WTC11 (cell line): ENCODE measurements at regions not wholly inside any gene's neighbourhood (a gene's known extent, or its start where the extent isn't known, plus 50 kb on each side); places are given as distances from the start of the nearest gene placed in this dataset.

Experiments used
- ATAC-seq: fragments of 200-7000 bp; cut with Tn5 transposase; 2 replicates; pipeline ENCODE4 v1.10.0; 2021; ENCODE audit warnings: mild to moderate bottlenecking, moderate library complexity
- CTCF ChIA-PET: fragments of 300-600 bp; sonication (Branson Sonifier 250); formaldehyde crosslinking; loops from one replicate; lab custom pipeline; 2021; ENCODE audit warnings: antibody characterized with exemption; lab: Charles Lee
- POLR2A ChIA-PET: fragments of 350-600 bp; sonication (Branson Sonifier 250); formaldehyde crosslinking; loops from one replicate; lab custom pipeline; 2021; ENCODE audit warnings: antibody characterized with exemption; lab: Charles Lee
- DNase-seq: peaks from one replicate; pipeline ENCODE4 v3.0.0; 2021; ENCODE audit warnings: low spot score
- H3K27ac Mint-ChIP-seq: 2 replicates; pipeline ENCODE4 v1.8.0; 2021; ENCODE audit warnings: mixed read lengths
- H3K27me3 Mint-ChIP-seq: 2 replicates; pipeline ENCODE4 v1.8.0; 2021; ENCODE audit warnings: low read depth, mild to moderate bottlenecking, moderate library complexity, mixed read lengths
- H3K36me3 Mint-ChIP-seq: 2 replicates; pipeline ENCODE4 v1.8.0; 2021; ENCODE audit warnings: mixed read lengths
- H3K4me1 Mint-ChIP-seq: 2 replicates; pipeline ENCODE4 v1.8.0; 2022; ENCODE audit warnings: mixed read lengths
- H3K4me3 Mint-ChIP-seq: 2 replicates; pipeline ENCODE4 v1.8.0; 2021; ENCODE audit warnings: mild to moderate bottlenecking, moderate library complexity, mixed read lengths
- H3K9me3 Mint-ChIP-seq: 2 replicates; pipeline ENCODE4 v1.8.0; 2021; ENCODE audit warnings: mixed read lengths
- ARID4B ChIP-seq: sonication (generic); formaldehyde crosslinking; IDR thresholded peaks from 2 replicates; pipeline ENCODE4 v1.8.0; 2023; ENCODE audit warnings: missing genetic modification reagents, mild to moderate bottlenecking, borderline replicate concordance
- CREM ChIP-seq: sonication (generic); formaldehyde crosslinking; IDR thresholded peaks from 2 replicates; pipeline ENCODE4 v1.8.1; 2022; ENCODE audit warnings: mild to moderate bottlenecking, missing genetic modification reagents, moderate library complexity
- ERG ChIP-seq: fragments of 250-450 bp; sonication (Bioruptor Pico); IDR thresholded peaks from 2 replicates; pipeline ENCODE4 v1.8.0; 2021; ENCODE audit warnings: mild to moderate bottlenecking
- FOXK1 ChIP-seq: sonication (generic); formaldehyde crosslinking; IDR thresholded peaks from 2 replicates; pipeline ENCODE4 v1.8.0; 2022; ENCODE audit warnings: mild to moderate bottlenecking, moderate library complexity, missing genetic modification reagents
- HMGA2 ChIP-seq: fragments of 250-450 bp; sonication (Bioruptor Pico); IDR thresholded peaks from 2 replicates; pipeline ENCODE4 v1.4.0; 2021; ENCODE audit warnings: mild to moderate bottlenecking, moderate library complexity
- HMGXB4 ChIP-seq: sonication (generic); formaldehyde crosslinking; IDR thresholded peaks from 2 replicates; pipeline ENCODE4 v1.8.1; 2023; ENCODE audit warnings: mild to moderate bottlenecking, moderate library complexity, missing genetic modification reagents
- IRF1 ChIP-seq: sonication (generic); formaldehyde crosslinking; IDR thresholded peaks from 2 replicates; pipeline ENCODE4 v1.8.0; 2023; ENCODE audit warnings: missing genetic modification reagents
- MYBL2 ChIP-seq: sonication (generic); formaldehyde crosslinking; IDR thresholded peaks from 2 replicates; pipeline ENCODE4 v1.8.1; 2023; ENCODE audit warnings: mild to moderate bottlenecking, moderate library complexity, missing genetic modification reagents
- NFATC4 ChIP-seq: fragments of 250-450 bp; sonication (Bioruptor Pico); IDR thresholded peaks from 2 replicates; pipeline ENCODE4 v1.9.0; 2021; ENCODE audit warnings: mild to moderate bottlenecking
- NFYB ChIP-seq: sonication (generic); formaldehyde crosslinking; conservative IDR thresholded peaks from 2 replicates; pipeline ENCODE4 v1.8.0; 2022; ENCODE audit warnings: low read depth, missing genetic modification reagents
- NR2C2 ChIP-seq: sonication (generic); formaldehyde crosslinking; IDR thresholded peaks from 2 replicates; pipeline ENCODE4 v1.8.0; 2022; ENCODE audit warnings: mild to moderate bottlenecking, missing genetic modification reagents
- OVOL2 ChIP-seq: fragments of 250-450 bp; sonication (Bioruptor Pico); IDR thresholded peaks from 2 replicates; pipeline ENCODE4 v1.9.0; 2021; ENCODE audit warnings: mild to moderate bottlenecking, borderline replicate concordance
- PREB ChIP-seq: sonication (generic); formaldehyde crosslinking; IDR thresholded peaks from 2 replicates; pipeline ENCODE4 v1.8.1; 2022; ENCODE audit warnings: mild to moderate bottlenecking, missing genetic modification reagents, moderate library complexity, borderline replicate concordance
- RELA ChIP-seq: sonication (generic); formaldehyde crosslinking; IDR thresholded peaks from 2 replicates; pipeline ENCODE4 v1.8.1; 2022; ENCODE audit warnings: missing genetic modification reagents, mild to moderate bottlenecking, borderline replicate concordance
- TCF7 ChIP-seq: sonication (generic); formaldehyde crosslinking; IDR thresholded peaks from 2 replicates; pipeline ENCODE4 v1.8.0; 2022; ENCODE audit warnings: mild to moderate bottlenecking, low read depth, missing genetic modification reagents, moderate library complexity
- ZBTB21 ChIP-seq: sonication (generic); formaldehyde crosslinking; IDR thresholded peaks from 2 replicates; pipeline ENCODE4 v1.8.1; 2023; ENCODE audit warnings: mild to moderate bottlenecking, missing genetic modification reagents, borderline replicate concordance
- ZNF232 ChIP-seq: sonication (generic); formaldehyde crosslinking; IDR thresholded peaks from 2 replicates; pipeline ENCODE4 v1.8.0; 2022; ENCODE audit warnings: mild to moderate bottlenecking, missing genetic modification reagents
- TF ChIP-seq, protein P1 (sequence below): sonication (generic); formaldehyde crosslinking; IDR thresholded peaks from 2 replicates; pipeline ENCODE4 v1.8.0; 2022; ENCODE audit warnings: missing genetic modification reagents
- TF ChIP-seq, protein P2 (sequence below): sonication (generic); formaldehyde crosslinking; conservative IDR thresholded peaks from 2 replicates; pipeline ENCODE4 v1.8.1; 2022; ENCODE audit warnings: mild to moderate bottlenecking, missing genetic modification reagents

DNA sequence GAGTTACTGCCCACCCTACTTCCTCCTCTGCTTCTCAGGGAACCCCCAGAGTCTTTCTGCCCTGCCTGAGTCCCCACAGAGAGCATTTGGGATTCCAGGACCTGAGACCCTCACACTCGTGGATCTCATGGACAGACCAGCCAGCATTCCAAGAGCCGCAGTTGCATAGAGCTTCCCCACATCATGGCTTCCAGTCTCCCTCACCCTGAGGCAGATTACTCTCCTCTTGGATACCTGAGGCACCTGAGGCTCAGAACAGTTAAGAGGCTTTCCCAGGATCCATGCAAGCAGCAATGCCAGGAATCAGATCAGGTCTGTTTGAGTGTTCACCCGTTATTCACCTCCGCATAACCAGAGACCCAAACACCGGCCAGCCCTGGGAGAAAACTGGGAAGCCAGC, 102.2 kb downstream of the TRIM29 start:
- ChIA-PET POLR2A (no interaction called here), CTCF (interaction anchor here (1.2 kb wide), 1 partner anchor 24 kb away, joined by 3 read pairs; no protein-coding TSS in a partner anchor)
- DNase-seq (no peak), ATAC-seq (no peak)
- Mint-ChIP-seq H3K36me3 (peaks cover 20% of the 10 kb centered on the region), H3K9me3 (peaks cover 25% of the 10 kb centered on the region), H3K4me1 (peaks cover 19% of the 10 kb centered on the region), H3K4me3 (no peak overlapping the region), H3K27me3 (peaks cover 15% of the 10 kb centered on the region), H3K27ac (no peak overlapping the region)
- TF ChIP-seq ZNF232 (CRISPR knock-in tag) (no peak), ERG (CRISPR knock-in tag) (no peak), HMGXB4 (CRISPR knock-in tag) (no peak), OVOL2 (CRISPR knock-in tag) (no peak), FOXK1 (CRISPR knock-in tag) (no peak), PREB (no peak), ZBTB21 (no peak), NR2C2 (CRISPR knock-in tag) (no peak)
- TF ChIP-seq, protein P1, sequence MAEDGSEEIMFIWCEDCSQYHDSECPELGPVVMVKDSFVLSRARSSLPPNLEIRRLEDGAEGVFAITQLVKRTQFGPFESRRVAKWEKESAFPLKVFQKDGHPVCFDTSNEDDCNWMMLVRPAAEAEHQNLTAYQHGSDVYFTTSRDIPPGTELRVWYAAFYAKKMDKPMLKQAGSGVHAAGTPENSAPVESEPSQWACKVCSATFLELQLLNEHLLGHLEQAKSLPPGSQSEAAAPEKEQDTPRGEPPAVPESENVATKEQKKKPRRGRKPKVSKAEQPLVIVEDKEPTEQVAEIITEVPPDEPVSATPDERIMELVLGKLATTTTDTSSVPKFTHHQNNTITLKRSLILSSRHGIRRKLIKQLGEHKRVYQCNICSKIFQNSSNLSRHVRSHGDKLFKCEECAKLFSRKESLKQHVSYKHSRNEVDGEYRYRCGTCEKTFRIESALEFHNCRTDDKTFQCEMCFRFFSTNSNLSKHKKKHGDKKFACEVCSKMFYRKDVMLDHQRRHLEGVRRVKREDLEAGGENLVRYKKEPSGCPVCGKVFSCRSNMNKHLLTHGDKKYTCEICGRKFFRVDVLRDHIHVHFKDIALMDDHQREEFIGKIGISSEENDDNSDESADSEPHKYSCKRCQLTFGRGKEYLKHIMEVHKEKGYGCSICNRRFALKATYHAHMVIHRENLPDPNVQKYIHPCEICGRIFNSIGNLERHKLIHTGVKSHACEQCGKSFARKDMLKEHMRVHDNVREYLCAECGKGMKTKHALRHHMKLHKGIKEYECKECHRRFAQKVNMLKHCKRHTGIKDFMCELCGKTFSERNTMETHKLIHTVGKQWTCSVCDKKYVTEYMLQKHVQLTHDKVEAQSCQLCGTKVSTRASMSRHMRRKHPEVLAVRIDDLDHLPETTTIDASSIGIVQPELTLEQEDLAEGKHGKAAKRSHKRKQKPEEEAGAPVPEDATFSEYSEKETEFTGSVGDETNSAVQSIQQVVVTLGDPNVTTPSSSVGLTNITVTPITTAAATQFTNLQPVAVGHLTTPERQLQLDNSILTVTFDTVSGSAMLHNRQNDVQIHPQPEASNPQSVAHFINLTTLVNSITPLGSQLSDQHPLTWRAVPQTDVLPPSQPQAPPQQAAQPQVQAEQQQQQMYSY, result no peak
- TF ChIP-seq, protein P2, sequence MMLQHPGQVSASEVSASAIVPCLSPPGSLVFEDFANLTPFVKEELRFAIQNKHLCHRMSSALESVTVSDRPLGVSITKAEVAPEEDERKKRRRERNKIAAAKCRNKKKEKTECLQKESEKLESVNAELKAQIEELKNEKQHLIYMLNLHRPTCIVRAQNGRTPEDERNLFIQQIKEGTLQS (CRISPR knock-in tag), result no peak

- POLR2A ChIA-PET, result no interaction called here
- Mint-ChIP-seq H3K27ac (no peak overlapping the region), H3K9me3 (peaks cover 23% of the 10 kb centered on the region), H3K4me1 (peaks cover 20% of the 10 kb centered on the region), H3K4me3 (no peak overlapping the region), H3K27me3 (peaks cover 13% of the 10 kb centered on the region), H3K36me3 (peaks cover 20% of the 10 kb centered on the region)
- DNase-seq (no peak), ATAC-seq (no peak)
- CTCF ChIA-PET, result interaction anchor here (0.6 to 1.3 kb wide), 5 partner anchors 17 to 45 kb away, joined by 3 to 4 read pairs (median 3); no protein-coding TSS in a partner anchor
- TF ChIP-seq NFATC4 (no peak), HMGA2 (CRISPR knock-in tag) (no peak), IRF1 (CRISPR knock-in tag) (no peak), ARID4B (CRISPR knock-in tag) (no peak), RELA (CRISPR knock-in tag) (no peak), TCF7 (CRISPR knock-in tag) (no peak), NFYB (CRISPR knock-in tag) (no peak), MYBL2 (no peak), CREM (CRISPR knock-in tag) (no peak)
These were observed 102.9 kb downstream of the TRIM29 start for GRCh38 chr11:120034881-120035630.
